IMR-90 (cell line): ENCODE measurements at regions not wholly inside any gene's neighbourhood (a gene's known extent, or its start where the extent isn't known, plus 50 kb on each side); places are given as distances from the start of the nearest gene placed in this dataset.

Experiments
- ATAC-seq: fragments of 200-7000 bp; cut with Tn5 transposase; 2 replicates; pipeline ENCODE4 v1.9.1; 2020; ENCODE audit warnings: low read depth, mild to moderate bottlenecking, moderate library complexity
- BruUV-seq: library from RNA; stranded (reverse); fragments of 400-500 nt; replicated peaks from 2 replicates; lab custom pipeline; 2021; lab: Mats Ljungman, UMichigan
- CTCF ChIA-PET: fragments of 300-600 bp; formaldehyde crosslinking; extraction: SDS; loops from one replicate; lab custom pipeline; 2021; ENCODE audit warnings: antibody characterized with exemption; lab: Yijun Ruan, JAX
- POLR2A ChIA-PET: fragments of 300-600 bp; sonication (Branson Sonifier 250); formaldehyde crosslinking; loops from one replicate; lab custom pipeline; 2022; ENCODE audit warnings: antibody characterized with exemption; ENCODE audit not compliant: unreplicated experiment; lab: Charles Lee
- DNase-seq: peaks from one replicate; pipeline ENCODE4 v3.0.0; 2013
- H2AFZ ChIP-seq: replicated peaks from 2 replicates; pipeline ENCODE3; 2013; ENCODE audit warnings: low read length, mild to moderate bottlenecking; ENCODE audit not compliant: poor library complexity
- H2AK5ac ChIP-seq: 2 replicates; pipeline ENCODE4 v1.6.1; 2013; ENCODE audit warnings: low read depth, low read length, inconsistent platforms
- H2AK9ac ChIP-seq: replicated peaks from 2 replicates; pipeline ENCODE3; 2013; ENCODE audit warnings: mild to moderate bottlenecking, low read depth, low read length, moderate library complexity; ENCODE audit not compliant: poor library complexity
- H2BK120ac ChIP-seq: 2 replicates; pipeline ENCODE4 v1.6.1; 2013; ENCODE audit warnings: low read depth, low read length, inconsistent platforms
- H2BK15ac ChIP-seq: 3 replicates; pipeline ENCODE4 v1.6.1; 2013; ENCODE audit warnings: low read depth, low read length, inconsistent platforms
- H2BK20ac ChIP-seq: 2 replicates; pipeline ENCODE4 v1.6.1; 2013; ENCODE audit warnings: low read depth, mild to moderate bottlenecking, inconsistent platforms, low read length, moderate library complexity
- H2BK5ac ChIP-seq: 2 replicates; pipeline ENCODE4 v1.6.1; 2013; ENCODE audit warnings: mild to moderate bottlenecking, low read depth, low read length, inconsistent platforms; ENCODE audit not compliant: poor library complexity, severe bottlenecking
- H3K14ac ChIP-seq: replicated peaks from 2 replicates; pipeline ENCODE4 v1.6.1; 2013; ENCODE audit warnings: low read depth, low read length, inconsistent platforms
- H3K18ac ChIP-seq: 2 replicates; pipeline ENCODE4 v1.6.1; 2013; ENCODE audit warnings: low read depth, low read length, control low read depth
- H3K23ac ChIP-seq: 2 replicates; pipeline ENCODE4 v1.6.1; 2013; ENCODE audit warnings: low read depth, low read length, inconsistent platforms
- H3K27ac ChIP-seq: 2 replicates; pipeline ENCODE4 v1.5.1; 2013; ENCODE audit warnings: mild to moderate bottlenecking, control low read depth, low read length; ENCODE audit not compliant: insufficient read depth
- H3K27me3 ChIP-seq: 2 replicates; pipeline ENCODE4 v1.6.1; 2013; ENCODE audit warnings: low read length; ENCODE audit not compliant: control insufficient read depth, insufficient read depth
- H3K36me3 ChIP-seq: 2 replicates; pipeline ENCODE4 v1.6.1; 2013; ENCODE audit warnings: low read length, mixed read lengths; ENCODE audit not compliant: control insufficient read depth, insufficient read depth
- H3K4ac ChIP-seq: 2 replicates; pipeline ENCODE4 v1.6.1; 2013; ENCODE audit warnings: low read depth, low read length, inconsistent platforms
- H3K4me1 ChIP-seq: 2 replicates; pipeline ENCODE4 v1.6.1; 2013; ENCODE audit warnings: low read length, mixed read lengths; ENCODE audit not compliant: control insufficient read depth, insufficient read depth
- H3K4me2 ChIP-seq: 2 replicates; pipeline ENCODE4 v1.6.1; 2013; ENCODE audit warnings: low read depth, mild to moderate bottlenecking, control low read depth, low read length, moderate library complexity
- H3K4me3 ChIP-seq: 2 replicates; pipeline ENCODE4 v1.5.1; 2013; ENCODE audit warnings: low read depth, mild to moderate bottlenecking, control low read depth, low read length, moderate library complexity; ENCODE audit not compliant: insufficient read depth
- H3K56ac ChIP-seq: 2 replicates; pipeline ENCODE4 v1.6.1; 2013; ENCODE audit warnings: low read length, inconsistent platforms; ENCODE audit not compliant: insufficient read depth; ENCODE audit errors: extremely low read depth
- H3K79me1 ChIP-seq, 2 experiments: 2 replicates each; pipeline ENCODE4 v1.6.1; 2013; ENCODE audit warnings: low read length in 2 of 2, inconsistent platforms in 1 of 2, low read depth in 1 of 2
- H3K9ac ChIP-seq: 2 replicates; pipeline ENCODE4 v1.6.1; 2013; ENCODE audit warnings: low read depth, low read length, control low read depth
- H3K9me1 ChIP-seq: 2 replicates; pipeline ENCODE4 v1.6.1; 2013; ENCODE audit warnings: low read length, inconsistent platforms; ENCODE audit not compliant: insufficient read depth
- H3K9me3 ChIP-seq: 2 replicates; pipeline ENCODE4 v1.6.1; 2013; ENCODE audit warnings: low read length; ENCODE audit not compliant: control insufficient read depth, insufficient read depth
- H4K20me1 ChIP-seq: 2 replicates; pipeline ENCODE4 v1.6.1; 2013; ENCODE audit warnings: low read length, inconsistent platforms; ENCODE audit not compliant: insufficient read depth
- H4K5ac ChIP-seq: 2 replicates; pipeline ENCODE4 v1.6.1; 2013; ENCODE audit warnings: mild to moderate bottlenecking, low read depth, low read length, control low read depth
- H4K8ac ChIP-seq, 2 experiments: 2 replicates each; pipeline ENCODE4 v1.6.1; 2013; ENCODE audit warnings: low read depth in 2 of 2, low read length in 2 of 2, control low read depth in 1 of 2, inconsistent platforms in 1 of 2
- H4K91ac ChIP-seq: 2 replicates; pipeline ENCODE4 v1.6.1; 2013; ENCODE audit warnings: low read depth, low read length, inconsistent platforms; ENCODE audit not compliant: insufficient read depth
- BHLHE40 ChIP-seq: fragments of 150-350 bp; IDR thresholded peaks from 2 replicates; pipeline ENCODE4 v1.6.1; 2016; ENCODE audit warnings: mild to moderate bottlenecking, low read depth, low read length
- CEBPB ChIP-seq: IDR thresholded peaks from 2 replicates; pipeline ENCODE4 v1.6.1; 2012; ENCODE audit warnings: low read depth, low read length, improper control_type of control experiment
- CHD1 ChIP-seq: IDR thresholded peaks from 2 replicates; pipeline ENCODE4 v1.6.1; 2012; ENCODE audit warnings: low read depth, low read length, improper control_type of control experiment
- CTCF ChIP-seq: conservative IDR thresholded peaks from 2 replicates; pipeline ENCODE4 v1.5.1; 2012; ENCODE audit warnings: mild to moderate bottlenecking, low read depth, low read length, improper control_type of control experiment
- ELK1 ChIP-seq: fragments of 150-350 bp; IDR thresholded peaks from 2 replicates; pipeline ENCODE4 v1.6.1; 2016; ENCODE audit warnings: low read depth, mild to moderate bottlenecking, low read length, moderate library complexity, borderline replicate concordance
- FOS ChIP-seq: fragments of 150-350 bp; IDR thresholded peaks from 2 replicates; pipeline ENCODE4 v1.6.1; 2016; ENCODE audit warnings: low read depth, low read length
- MAFK ChIP-seq: IDR thresholded peaks from 2 replicates; pipeline ENCODE4 v1.6.1; 2012; ENCODE audit warnings: low read depth, low read length, improper control_type of control experiment
- MAZ ChIP-seq: IDR thresholded peaks from 2 replicates; pipeline ENCODE4 v1.6.1; 2012; ENCODE audit warnings: low read depth, mild to moderate bottlenecking, low read length, improper control_type of control experiment, moderate library complexity, borderline replicate concordance
- MXI1 ChIP-seq: IDR thresholded peaks from 2 replicates; pipeline ENCODE4 v1.6.1; 2012; ENCODE audit warnings: low read depth, mild to moderate bottlenecking, low read length, moderate library complexity, borderline replicate concordance
- NFE2L2 ChIP-seq: fragments of 150-350 bp; IDR thresholded peaks from 2 replicates; pipeline ENCODE4 v1.6.1; 2016; ENCODE audit warnings: low read depth, mild to moderate bottlenecking, low read length
- POLR2A ChIP-seq: IDR thresholded peaks from 2 replicates; pipeline ENCODE4 v1.6.1; 2012; ENCODE audit warnings: mild to moderate bottlenecking, low read depth, low read length
- RAD21 ChIP-seq: IDR thresholded peaks from 2 replicates; pipeline ENCODE4 v1.6.1; 2012; ENCODE audit warnings: low read length, improper control_type of control experiment
- RCOR1 ChIP-seq: IDR thresholded peaks from 2 replicates; pipeline ENCODE4 v1.6.1; 2012; ENCODE audit warnings: mild to moderate bottlenecking, low read length, improper control_type of control experiment; ENCODE audit not compliant: insufficient replicate concordance
- RFX5 ChIP-seq: IDR thresholded peaks from 2 replicates; pipeline ENCODE4 v1.8.0; 2012; ENCODE audit warnings: low read depth, mild to moderate bottlenecking, low read length, moderate library complexity
- SMC3 ChIP-seq: fragments of 150-350 bp; IDR thresholded peaks from 2 replicates; pipeline ENCODE4 v1.6.1; 2016; ENCODE audit warnings: low read depth, mild to moderate bottlenecking, antibody characterized with exemption, low read length, moderate library complexity
- USF2 ChIP-seq: fragments of 150-350 bp; IDR thresholded peaks from 2 replicates; pipeline ENCODE4 v1.6.1; 2017; ENCODE audit warnings: mild to moderate bottlenecking, antibody characterized with exemption, low read length, low read depth
- WGBS, 2 experiments: methylation state at CpG; one replicate each; pipeline versions ENCODE4 v1.1.5 to v1.1.7; 2013; ENCODE audit warnings: missing lambda C conversion rate in 2 of 2; ENCODE audit not compliant: insufficient read length in 1 of 2; ENCODE audit errors: extremely low coverage in 2 of 2; 5-methylcytosine and 5-hydroxymethylcytosine counted together
- dilution Hi-C: fragments of 300-500 bp; cut with HindIII; formaldehyde crosslinking; loops from one replicate; pipeline ENCODE4 v1.14.3; 2018; ENCODE audit warnings: low sequenced_read_pairs; ENCODE audit not compliant: unreplicated experiment
- in situ Hi-C: fragments of 300-500 bp; cut with MboI; formaldehyde crosslinking; loops from 3 replicates; pipeline ENCODE4 v1.14.3; 2019; ENCODE audit warnings: low sequenced_read_pairs, inconsistent platforms, mixed read lengths
- intact Hi-C: fragments of 100-400 bp; cut with micrococcal nuclease; formaldehyde crosslinking; loops from 2 replicates; pipeline ENCODE4 v1.10.0; 2022

GRCh38 chr14:100653409-100653808 is 66.2 kb upstream of the BEGAIN start:
- WGBS, 2 experiments: 82% methylated on average over 5 of the region's 15 CpGs; no CpG with 5 or more reads in 1 of the 2 experiments
- Histone ChIP-seq H4K8ac (no peak overlapping the region), H3K14ac (no peak overlapping the region), H3K27me3 (peaks cover 25% of the 10 kb centered on the region), H4K91ac (no peak overlapping the region), H2AK9ac (no peak overlapping the region), H3K4ac (no peak overlapping the region), H3K36me3 (no peaks in the 10 kb centered on the region), H3K9me3 (no peaks in the 10 kb centered on the region), H3K4me1 (peaks cover 15% of the 10 kb centered on the region; the same call in 1 of the 2 replicates), H2BK120ac (no peak overlapping the region), H3K9me1 (no peaks in the 10 kb centered on the region; the same call in 1 of the 2 replicates), H3K18ac (no peak overlapping the region), H4K5ac (no peak overlapping the region), H3K4me2 (no peak overlapping the region), H3K9ac (no peak overlapping the region), H3K27ac (no peak overlapping the region), H2AFZ (no peak overlapping the region), H2BK20ac (no peak overlapping the region), H3K79me1 (no peaks in the 10 kb centered on the region), H4K20me1 (no peaks in the 10 kb centered on the region), H2BK5ac (no peak overlapping the region), H3K4me3 (no peak overlapping the region), H3K23ac (no peak overlapping the region), H3K56ac (no peak overlapping the region), H2BK15ac (no peak overlapping the region), H2AK5ac (no peak overlapping the region)
- TF ChIP-seq MAZ (no peak), BHLHE40 (no peak), FOS (no peak), POLR2A (no peak), MAFK (no peak), SMC3 (peak; percentile 22; the same call in 1 of the 2 replicates), CTCF (peak; percentile 30; the same call in 1 of the 2 replicates), RFX5 (no peak), CHD1 (no peak), NFE2L2 (no peak), ELK1 (no peak), MXI1 (no peak), RAD21 (peak; percentile 35; the same call in 1 of the 2 replicates), USF2 (no peak), RCOR1 (no peak), CEBPB (no peak)
- DNase-seq: no peak
- in situ Hi-C loops: no loop called here
- BruUV-seq: no TSS peak
- CTCF ChIA-PET: interaction anchor here (1.2 kb wide), 1 partner anchor 269 kb away, joined by 6 read pairs; no protein-coding TSS in a partner anchor
- intact Hi-C loops: no loop called here
- no peak for ATAC-seq
- POLR2A ChIA-PET: no interaction called here
- dilution Hi-C loops: no loop called here
